ENCODE measurements at regions not wholly inside any gene's neighbourhood (a gene's known extent, or its start where the extent isn't known, plus 50 kb on each side); places are given as distances from the start of the nearest gene placed in this dataset.

DNA sequence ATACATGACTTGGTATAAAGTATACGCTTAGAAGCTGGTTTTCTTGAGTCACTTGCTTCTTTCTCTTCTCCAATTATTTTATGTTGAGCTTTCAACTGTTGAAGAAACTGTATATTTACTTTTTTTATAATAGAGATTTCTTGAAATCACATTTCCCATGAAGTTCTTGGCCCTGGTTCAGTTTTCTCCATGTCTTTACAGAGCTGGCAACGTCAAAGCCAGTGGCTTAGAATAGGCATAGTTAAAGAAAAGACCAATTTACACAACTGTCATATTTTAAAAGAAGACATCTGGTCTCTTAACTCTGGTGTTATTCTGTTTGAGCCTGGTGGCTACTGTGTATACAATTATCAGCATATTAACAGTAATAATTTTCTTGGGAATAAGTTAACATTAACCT, 1249.3 kb downstream of the CDH12 start:
- H3K9me3 ChIP-seq: no peaks in the 10 kb centered on the region
- in situ Hi-C loops (cut with MboI; ENCODE audit: low pct_ligation_motif_present in 1 of 4, low pct_unique_long_range_greater_than_20kb in 1 of 4, low sequenced_read_pairs in 3 of 4) (no loop called here), intact Hi-C loops (cut with DNase I; ENCODE audit: low total_unique reads) (no loop called here)
- 50 to 60% methylated on average over 2 of the region's 2 CpGs for WGBS, 2 donors (ENCODE audit: low coverage in 1 of 2)
- no peak for TF ChIP-seq POLR2AphosphoS5 (IDR thresholded peaks at IDR 0.05)
- no peaks in the 10 kb centered on the region for H3K27me3 ChIP-seq
- H3K36me3 ChIP-seq: no peaks in the 10 kb centered on the region
- no peak overlapping the region for H3K27ac ChIP-seq
- H3K4me3 ChIP-seq: no peak overlapping the region
- DNase-seq: no peak
- no peaks in the 10 kb centered on the region for H3K4me1 ChIP-seq

DNA sequence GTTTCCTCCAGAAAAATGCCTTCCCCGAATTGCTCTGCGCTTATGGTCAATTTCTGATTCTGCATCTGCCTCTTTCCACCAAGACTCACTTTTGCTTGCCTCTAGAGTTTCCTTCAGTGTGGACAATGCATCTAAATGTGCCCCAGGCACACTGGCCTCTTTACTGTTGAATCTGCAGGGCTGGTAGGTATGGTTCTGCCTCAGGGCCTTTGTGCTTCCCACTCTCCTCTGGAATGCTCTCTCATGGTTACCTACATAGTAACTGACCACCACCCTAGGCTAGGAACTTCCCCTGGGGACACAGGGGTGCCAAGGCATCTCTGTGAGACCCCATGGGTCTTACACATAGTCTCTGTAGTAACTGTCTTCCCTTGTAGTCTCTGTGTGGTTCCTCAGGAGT, 1258.6 kb downstream of the CDH12 start:
- DNase-seq: no peak

DNA sequence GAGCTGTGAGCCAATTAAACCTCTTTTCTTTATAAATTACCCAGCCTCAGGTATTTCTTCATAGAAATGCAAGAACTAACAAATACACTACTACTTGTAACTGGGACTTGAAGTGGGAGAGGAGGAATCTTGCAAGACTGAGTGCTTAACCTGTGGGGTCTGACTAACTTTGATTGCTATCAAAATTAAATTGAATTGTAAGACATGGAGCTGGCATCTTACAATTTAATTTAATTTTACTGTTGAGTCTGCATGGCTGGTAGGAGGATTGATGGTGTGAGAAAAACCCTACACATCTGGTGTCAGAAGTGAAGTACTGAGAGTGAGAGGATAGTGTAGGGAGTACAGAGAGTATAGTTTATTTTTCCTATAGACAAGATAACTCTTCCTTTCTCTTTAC, 1259.9 kb downstream of the CDH12 start:
- Histone ChIP-seq H3K27ac (no peak overlapping the region), H3K4me3 (no peak overlapping the region), H3K9me3 (no peaks in the 10 kb centered on the region), H3K27me3 (no peaks in the 10 kb centered on the region), H3K4me1 (no peaks in the 10 kb centered on the region), H3K36me3 (no peaks in the 10 kb centered on the region)
- TF ChIP-seq EP300 (IDR thresholded peaks at IDR 0.05; ENCODE audit: low read depth): no peak
- TF ChIP-seq, protein P1, sequence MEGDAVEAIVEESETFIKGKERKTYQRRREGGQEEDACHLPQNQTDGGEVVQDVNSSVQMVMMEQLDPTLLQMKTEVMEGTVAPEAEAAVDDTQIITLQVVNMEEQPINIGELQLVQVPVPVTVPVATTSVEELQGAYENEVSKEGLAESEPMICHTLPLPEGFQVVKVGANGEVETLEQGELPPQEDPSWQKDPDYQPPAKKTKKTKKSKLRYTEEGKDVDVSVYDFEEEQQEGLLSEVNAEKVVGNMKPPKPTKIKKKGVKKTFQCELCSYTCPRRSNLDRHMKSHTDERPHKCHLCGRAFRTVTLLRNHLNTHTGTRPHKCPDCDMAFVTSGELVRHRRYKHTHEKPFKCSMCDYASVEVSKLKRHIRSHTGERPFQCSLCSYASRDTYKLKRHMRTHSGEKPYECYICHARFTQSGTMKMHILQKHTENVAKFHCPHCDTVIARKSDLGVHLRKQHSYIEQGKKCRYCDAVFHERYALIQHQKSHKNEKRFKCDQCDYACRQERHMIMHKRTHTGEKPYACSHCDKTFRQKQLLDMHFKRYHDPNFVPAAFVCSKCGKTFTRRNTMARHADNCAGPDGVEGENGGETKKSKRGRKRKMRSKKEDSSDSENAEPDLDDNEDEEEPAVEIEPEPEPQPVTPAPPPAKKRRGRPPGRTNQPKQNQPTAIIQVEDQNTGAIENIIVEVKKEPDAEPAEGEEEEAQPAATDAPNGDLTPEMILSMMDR (IDR thresholded peaks at IDR 0.05): no peak
- TF ChIP-seq POLR2AphosphoS5 (IDR thresholded peaks at IDR 0.05): no peak
- TF ChIP-seq POLR2A (IDR thresholded peaks at IDR 0.05): no peak
- DNase-seq: no peak
- intact Hi-C loops (cut with DNase I; ENCODE audit: low total_unique reads) (no loop called here), in situ Hi-C loops (cut with MboI; ENCODE audit: low pct_ligation_motif_present in 1 of 4, low pct_unique_long_range_greater_than_20kb in 1 of 4, low sequenced_read_pairs in 3 of 4) (no loop called here)

More for the DNA sequence above, 1258.6 kb downstream of the CDH12 start:
- TF ChIP-seq, protein P1 (IDR thresholded peaks at IDR 0.05): no peak
- no peak for TF ChIP-seq POLR2A (IDR thresholded peaks at IDR 0.05)
- TF ChIP-seq POLR2AphosphoS5 (IDR thresholded peaks at IDR 0.05): no peak
- TF ChIP-seq EP300 (IDR thresholded peaks at IDR 0.05; ENCODE audit: low read depth): no peak
- H3K27ac ChIP-seq: no peak overlapping the region
- H3K27me3 ChIP-seq: no peaks in the 10 kb centered on the region
- intact Hi-C loops (cut with DNase I; ENCODE audit: low total_unique reads): no loop called here
- H3K9me3 ChIP-seq: no peaks in the 10 kb centered on the region
- no peaks in the 10 kb centered on the region for H3K36me3 ChIP-seq
- in situ Hi-C loops (cut with MboI; ENCODE audit: low pct_ligation_motif_present in 1 of 4, low pct_unique_long_range_greater_than_20kb in 1 of 4, low sequenced_read_pairs in 3 of 4): no loop called here
- H3K4me3 ChIP-seq: no peak overlapping the region
- no peaks in the 10 kb centered on the region for H3K4me1 ChIP-seq
- 76 to 96% methylated on average over 2 of the region's 2 CpGs for WGBS, 2 donors (ENCODE audit: low coverage in 1 of 2)

DNA sequence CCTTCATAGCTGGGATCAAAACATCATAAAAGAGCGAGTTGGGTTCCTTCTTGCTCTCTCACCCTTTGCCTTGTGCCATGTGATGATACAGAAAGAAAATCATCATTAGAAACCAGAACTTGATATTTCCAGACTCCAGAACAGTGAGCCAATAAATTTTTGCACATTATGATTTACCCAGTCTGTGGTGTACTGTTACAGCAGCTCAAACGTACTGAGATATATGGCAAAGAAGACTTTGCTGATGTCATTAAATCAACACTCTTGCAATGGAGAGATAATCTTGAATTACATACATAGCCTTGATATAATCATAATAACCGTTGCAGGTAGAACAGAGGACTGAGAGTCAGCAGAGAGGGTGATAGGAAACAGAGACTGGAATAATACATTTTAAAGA, 1271.6 kb downstream of the CDH12 start:
- 63 to 67% methylated on average over 3 of the region's 3 CpGs for WGBS, 2 donors (ENCODE audit: low coverage in 1 of 2)
- no peak for DNase-seq
- H3K9me3 ChIP-seq: no peaks in the 10 kb centered on the region
- in situ Hi-C loops (cut with MboI; ENCODE audit: low pct_ligation_motif_present in 1 of 4, low pct_unique_long_range_greater_than_20kb in 1 of 4, low sequenced_read_pairs in 3 of 4): no loop called here
- intact Hi-C loops (cut with DNase I; ENCODE audit: low total_unique reads): no loop called here
- H3K27me3 ChIP-seq: no peaks in the 10 kb centered on the region
- no peak overlapping the region for H3K27ac ChIP-seq
- H3K4me1 ChIP-seq: no peaks in the 10 kb centered on the region
- no peaks in the 10 kb centered on the region for H3K36me3 ChIP-seq
- TF ChIP-seq POLR2AphosphoS5 (IDR thresholded peaks at IDR 0.05): no peak
- TF ChIP-seq, protein P1 (IDR thresholded peaks at IDR 0.05): no peak
- no peak for TF ChIP-seq EP300 (IDR thresholded peaks at IDR 0.05; ENCODE audit: low read depth)
- no peak for TF ChIP-seq POLR2A (IDR thresholded peaks at IDR 0.05)
- no peak overlapping the region for H3K4me3 ChIP-seq

DNA sequence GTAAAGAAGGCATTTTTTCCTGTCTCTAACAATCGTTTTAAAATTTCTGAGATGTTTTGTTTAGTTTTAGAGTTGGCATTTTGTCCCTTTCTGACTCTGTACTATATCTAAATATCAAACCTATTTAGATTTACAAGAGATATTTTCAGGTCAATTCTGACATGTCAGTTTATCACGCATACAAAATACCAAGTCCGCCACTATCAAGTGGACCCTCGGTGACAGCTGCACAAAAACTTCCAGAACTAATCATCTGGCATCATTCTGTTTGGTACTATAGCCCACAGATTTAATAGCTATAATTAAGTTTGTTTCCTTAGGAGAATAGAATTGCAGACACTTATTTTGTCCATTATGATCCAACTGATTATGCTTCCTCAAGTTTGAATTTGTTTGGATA, 1278.2 kb downstream of the CDH12 start:
- Histone ChIP-seq H3K9me3 (no peaks in the 10 kb centered on the region), H3K4me3 (no peak overlapping the region), H3K27ac (no peak overlapping the region), H3K27me3 (no peaks in the 10 kb centered on the region), H3K4me1 (no peaks in the 10 kb centered on the region), H3K36me3 (no peaks in the 10 kb centered on the region)
- intact Hi-C loops (cut with DNase I; ENCODE audit: low total_unique reads) (no loop called here), in situ Hi-C loops (cut with MboI; ENCODE audit: low pct_ligation_motif_present in 1 of 4, low pct_unique_long_range_greater_than_20kb in 1 of 4, low sequenced_read_pairs in 3 of 4) (no loop called here)
- no peak for DNase-seq
- 74 to 80% methylated on average over 4 of the region's 4 CpGs for WGBS, 2 donors (ENCODE audit: low coverage in 1 of 2)
- TF ChIP-seq POLR2A (IDR thresholded peaks at IDR 0.05) (no peak), POLR2AphosphoS5 (IDR thresholded peaks at IDR 0.05) (no peak), EP300 (IDR thresholded peaks at IDR 0.05; ENCODE audit: low read depth) (no peak)
- TF ChIP-seq, protein P1 (IDR thresholded peaks at IDR 0.05): no peak

Measured in transverse colon (tissue), 4 donors.